C4-2B (cell line): ENCODE measurements at regions not wholly inside any gene's neighbourhood (a gene's known extent, or its start where the extent isn't known, plus 50 kb on each side); places are given as distances from the start of the nearest gene placed in this dataset.

Experiments used
- CTCF ChIP-seq: fragments of 450-650 bp; conservative IDR thresholded peaks from 2 replicates; pipeline ENCODE4 v1.5.1; 2017; ENCODE audit warnings: mild to moderate bottlenecking
- ZFX ChIP-seq: fragments of 450-650 bp; IDR thresholded peaks from 2 replicates; pipeline ENCODE4 v1.6.1; 2017

- TF ChIP-seq CTCF (no peak), ZFX (no peak)
Observed at GRCh38 chr13:76418404-76418803, 467.8 kb downstream of the KCTD12 start.
